ENCODE measurements at regions not wholly inside any gene's neighbourhood (a gene's known extent, or its start where the extent isn't known, plus 50 kb on each side); places are given as distances from the start of the nearest gene placed in this dataset.

DNA sequence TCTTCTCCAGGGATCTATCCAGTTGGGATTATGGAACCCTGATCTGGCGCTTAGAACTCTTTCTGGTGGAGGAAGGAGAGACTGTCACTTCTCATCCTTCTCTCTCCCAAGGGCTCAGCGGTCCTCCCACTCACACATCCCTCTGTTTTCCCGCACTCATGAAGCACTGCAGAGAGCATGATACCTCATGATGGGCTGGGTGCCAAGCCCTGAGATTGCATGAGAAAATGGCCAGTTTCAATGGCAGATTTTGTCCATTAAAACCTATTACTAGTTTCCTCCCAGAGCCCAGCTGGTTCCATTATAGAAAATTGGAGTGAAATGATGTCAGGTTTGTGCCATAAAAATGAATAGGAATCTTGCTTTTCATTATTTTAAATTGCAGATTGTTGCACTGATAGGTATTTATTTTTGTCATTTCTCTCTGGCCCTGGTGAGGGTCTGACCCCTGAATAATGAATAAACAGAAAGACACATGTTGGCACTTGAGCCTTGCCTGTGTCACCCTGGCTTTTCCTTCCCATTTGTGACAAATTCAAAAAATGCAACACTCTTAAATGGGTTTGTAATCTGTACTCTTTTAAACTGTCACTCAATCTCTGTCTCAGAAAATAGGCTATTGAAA, 1151.1 kb downstream of the TYW1 start:
- no peak for TF ChIP-seq CTCF (IDR thresholded peaks at IDR 0.05)
- no peak for TF ChIP-seq POLR2A (IDR thresholded peaks at IDR 0.05)
